ENCODE measurements at regions not wholly inside any gene's neighbourhood (a gene's known extent, or its start where the extent isn't known, plus 50 kb on each side); places are given as distances from the start of the nearest gene placed in this dataset.

GRCh38 chr3:161713731-161714130 is 217.1 kb downstream of the OTOL1 start (continued):
- TF ChIP-seq REST (IDR thresholded peaks at IDR 0.05) (no peak), JUNB (IDR thresholded peaks at IDR 0.05) (no peak)
- TF ChIP-seq, protein P1, sequence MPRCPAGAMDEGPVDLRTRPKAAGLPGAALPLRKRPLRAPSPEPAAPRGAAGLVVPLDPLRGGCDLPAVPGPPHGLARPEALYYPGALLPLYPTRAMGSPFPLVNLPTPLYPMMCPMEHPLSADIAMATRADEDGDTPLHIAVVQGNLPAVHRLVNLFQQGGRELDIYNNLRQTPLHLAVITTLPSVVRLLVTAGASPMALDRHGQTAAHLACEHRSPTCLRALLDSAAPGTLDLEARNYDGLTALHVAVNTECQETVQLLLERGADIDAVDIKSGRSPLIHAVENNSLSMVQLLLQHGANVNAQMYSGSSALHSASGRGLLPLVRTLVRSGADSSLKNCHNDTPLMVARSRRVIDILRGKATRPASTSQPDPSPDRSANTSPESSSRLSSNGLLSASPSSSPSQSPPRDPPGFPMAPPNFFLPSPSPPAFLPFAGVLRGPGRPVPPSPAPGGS (IDR thresholded peaks at IDR 0.05): no peak

DNA sequence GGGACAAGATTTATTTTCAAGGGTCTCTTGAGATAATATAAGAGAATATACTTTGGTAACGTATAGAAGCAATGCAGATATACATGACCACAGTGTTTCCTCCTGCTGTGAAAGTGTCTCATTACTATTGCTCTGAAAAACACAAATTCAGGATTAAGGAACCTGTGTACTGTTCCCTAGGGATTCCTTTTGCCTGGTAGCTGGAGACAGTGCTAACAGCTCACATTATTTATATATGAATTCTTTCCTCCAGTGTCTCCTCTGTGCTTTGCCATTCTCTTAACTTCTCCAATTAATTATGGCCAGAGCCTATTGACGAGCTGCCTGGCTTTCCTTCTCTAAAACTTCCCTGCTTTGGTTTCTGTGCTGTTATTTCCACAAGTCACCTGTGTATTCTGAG is 235.4 kb downstream of the OTOL1 start:
- WGBS (ENCODE audit: missing lambda C conversion rate): 51% methylated on average over 2 of the region's 2 CpGs

GRCh38 chr3:161737171-161737570 is 240.6 kb downstream of the OTOL1 start:
- ChIA-PET POLR2A (no interaction called here), CTCF (no interaction called here)
- Histone ChIP-seq H3K4me2 (no peak overlapping the region), H3K9me3 (no peaks in the 10 kb centered on the region), H3K4me3 (no peak overlapping the region), H3K4me1 (no peaks in the 10 kb centered on the region), H3K27ac (no peak overlapping the region)
- no peak for FAIRE-seq
- DNase-seq (ENCODE audit: low read depth in 1 of 2, low spot score in 1 of 2): no peak
- ATAC-seq: no peak
- no peak for TF ChIP-seq GATA3 (IDR thresholded peaks at IDR 0.05; ENCODE audit: borderline replicate concordance)

More for the DNA sequence above, 235.4 kb downstream of the OTOL1 start:
- FAIRE-seq (no peak), ATAC-seq (no peak), DNase-seq (ENCODE audit: low read depth in 1 of 2, low spot score in 1 of 2) (no peak)
- ChIA-PET POLR2A (no interaction called here), CTCF (no interaction called here)
- H3K27ac ChIP-seq: no peak overlapping the region
- TF ChIP-seq HDAC2 (IDR thresholded peaks at IDR 0.05): no peak
- no peak for TF ChIP-seq CBX2 (IDR thresholded peaks at IDR 0.05; ENCODE audit: borderline replicate concordance, low read depth)
- no peak for TF ChIP-seq RCOR1 (IDR thresholded peaks at IDR 0.05; ENCODE audit: low read depth, low read length)
- no peak for TF ChIP-seq MAZ (IDR thresholded peaks at IDR 0.05; ENCODE audit: borderline replicate concordance, low read depth, low read length)
- no peak for TF ChIP-seq POLR2AphosphoS2 (conservative IDR thresholded peaks at IDR 0.05; ENCODE audit: low read length)
- TF ChIP-seq RARB (CRISPR knock-in tag; IDR thresholded peaks at IDR 0.05): no peak
- TF ChIP-seq FOSB (CRISPR knock-in tag; IDR thresholded peaks at IDR 0.05): no peak
- TF ChIP-seq, protein P2, sequence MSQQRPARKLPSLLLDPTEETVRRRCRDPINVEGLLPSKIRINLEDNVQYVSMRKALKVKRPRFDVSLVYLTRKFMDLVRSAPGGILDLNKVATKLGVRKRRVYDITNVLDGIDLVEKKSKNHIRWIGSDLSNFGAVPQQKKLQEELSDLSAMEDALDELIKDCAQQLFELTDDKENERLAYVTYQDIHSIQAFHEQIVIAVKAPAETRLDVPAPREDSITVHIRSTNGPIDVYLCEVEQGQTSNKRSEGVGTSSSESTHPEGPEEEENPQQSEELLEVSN (IDR thresholded peaks at IDR 0.05; ENCODE audit: borderline replicate concordance, low read depth): no peak
- TF ChIP-seq EHMT2 (IDR thresholded peaks at IDR 0.05; ENCODE audit: low read depth): no peak
- TF ChIP-seq EHF (CRISPR knock-in tag; IDR thresholded peaks at IDR 0.05): no peak
- TF ChIP-seq, protein P3, sequence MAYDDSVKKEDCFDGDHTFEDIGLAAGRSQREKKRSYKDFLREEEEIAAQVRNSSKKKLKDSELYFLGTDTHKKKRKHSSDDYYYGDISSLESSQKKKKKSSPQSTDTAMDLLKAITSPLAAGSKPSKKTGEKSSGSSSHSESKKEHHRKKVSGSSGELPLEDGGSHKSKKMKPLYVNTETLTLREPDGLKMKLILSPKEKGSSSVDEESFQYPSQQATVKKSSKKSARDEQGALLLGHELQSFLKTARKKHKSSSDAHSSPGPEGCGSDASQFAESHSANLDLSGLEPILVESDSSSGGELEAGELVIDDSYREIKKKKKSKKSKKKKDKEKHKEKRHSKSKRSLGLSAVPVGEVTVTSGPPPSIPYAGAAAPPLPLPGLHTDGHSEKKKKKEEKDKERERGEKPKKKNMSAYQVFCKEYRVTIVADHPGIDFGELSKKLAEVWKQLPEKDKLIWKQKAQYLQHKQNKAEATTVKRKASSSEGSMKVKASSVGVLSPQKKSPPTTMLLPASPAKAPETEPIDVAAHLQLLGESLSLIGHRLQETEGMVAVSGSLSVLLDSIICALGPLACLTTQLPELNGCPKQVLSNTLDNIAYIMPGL (CRISPR knock-in tag; IDR thresholded peaks at IDR 0.05; ENCODE audit: borderline replicate concordance): no peak
- TF ChIP-seq RFX5 (IDR thresholded peaks at IDR 0.05): no peak
- TF ChIP-seq TFCP2L1 (CRISPR knock-in tag; IDR thresholded peaks at IDR 0.05): no peak
- TF ChIP-seq, protein P4, sequence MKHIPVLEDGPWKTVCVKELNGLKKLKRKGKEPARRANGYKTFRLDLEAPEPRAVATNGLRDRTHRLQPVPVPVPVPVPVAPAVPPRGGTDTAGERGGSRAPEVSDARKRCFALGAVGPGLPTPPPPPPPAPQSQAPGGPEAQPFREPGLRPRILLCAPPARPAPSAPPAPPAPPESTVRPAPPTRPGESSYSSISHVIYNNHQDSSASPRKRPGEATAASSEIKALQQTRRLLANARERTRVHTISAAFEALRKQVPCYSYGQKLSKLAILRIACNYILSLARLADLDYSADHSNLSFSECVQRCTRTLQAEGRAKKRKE (CRISPR knock-in tag; IDR thresholded peaks at IDR 0.05; ENCODE audit: low read depth): no peak
- no peaks in the 10 kb centered on the region for H3K4me1 ChIP-seq
- no peaks in the 10 kb centered on the region for H3K9me3 ChIP-seq
- no peak overlapping the region for H3K4me3 ChIP-seq
- H3K4me2 ChIP-seq: no peak overlapping the region

Measured in A549 (cell line).